Spleen (tissue), 7 donors: ENCODE measurements at regions not wholly inside any gene's neighbourhood (a gene's known extent, or its start where the extent isn't known, plus 50 kb on each side); places are given as distances from the start of the nearest gene placed in this dataset.

Source experiments
- CTCF ChIP-seq, 11 experiments: fragments of 200-600 bp in 7 of 11; fragments of 450-650 bp in 4 of 11; sonication (generic) in 4 of 11; IDR thresholded peaks in 8 of 11; conservative IDR thresholded peaks in 3 of 11; 1 replicate in 7 of 11; 2 replicates in 4 of 11; pipeline versions ENCODE4 v1.4.0 to v1.8.0; 2016 to 2021; ENCODE audit warnings: antibody characterized with exemption in 11 of 11, inconsistent platforms in 4 of 11, mild to moderate bottlenecking in 1 of 11
- POLR2AphosphoS5 ChIP-seq, 3 donors: sonication (generic); formaldehyde crosslinking; IDR thresholded peaks; one replicate each; pipeline ENCODE4 v1.5.1; 2017; ENCODE audit warnings: antibody characterized with exemption in 3 of 3
- donor health status: DM: no; HTN: no; CAD: no; lungs with moderate emphysema.
- donor health status: DM: no; HTN: no; CAD: no.
- donor health status: DM: no; HTN: no; CAD: no.

GRCh38 chr20:7346562-7346961 is 579.1 kb downstream of the BMP2 start:
- no peak for TF ChIP-seq POLR2AphosphoS5 (IDR thresholded peaks at IDR 0.05)
- no peak for TF ChIP-seq CTCF (IDR thresholded peaks at IDR 0.05 in 8 of 11, conservative IDR thresholded peaks at IDR 0.05 in 3 of 11)
